Parathyroid adenoma (tissue), 2 donors: ENCODE measurements at regions not wholly inside any gene's neighbourhood (a gene's known extent, or its start where the extent isn't known, plus 50 kb on each side); places are given as distances from the start of the nearest gene placed in this dataset.

Experiments
- H2AFZ ChIP-seq: fragments of 300-600 bp; sonication (generic); one replicate; pipeline ENCODE4 v1.7.0; 2017; ENCODE audit warnings: antibody characterized with exemption, mild to moderate bottlenecking
- H3K27ac ChIP-seq: fragments of 300-600 bp; sonication (generic); one replicate; pipeline ENCODE4 v1.7.0; 2017
- H3K27me3 ChIP-seq: fragments of 300-600 bp; sonication (generic); one replicate; pipeline ENCODE4 v1.7.0; 2017; ENCODE audit warnings: low read length; ENCODE audit not compliant: control insufficient read depth, insufficient read depth
- H3K36me3 ChIP-seq: fragments of 300-600 bp; sonication (generic); one replicate; pipeline ENCODE4 v1.7.0; 2017; ENCODE audit warnings: low read length; ENCODE audit not compliant: control insufficient read depth, insufficient read depth
- H3K4me1 ChIP-seq: fragments of 300-600 bp; sonication (generic); one replicate; pipeline ENCODE4 v1.7.0; 2017; ENCODE audit warnings: control low read depth
- H3K4me2 ChIP-seq: fragments of 300-600 bp; sonication (generic); one replicate; pipeline ENCODE4 v1.7.0; 2017; ENCODE audit warnings: low read length
- H3K4me3 ChIP-seq: fragments of 300-600 bp; sonication (generic); one replicate; pipeline ENCODE4 v1.7.0; 2017; ENCODE audit warnings: low read depth, low read length
- H3K79me2 ChIP-seq: fragments of 300-600 bp; sonication (generic); one replicate; pipeline ENCODE4 v1.7.0; 2017; ENCODE audit warnings: control low read depth
- H3K9ac ChIP-seq: fragments of 300-600 bp; sonication (generic); one replicate; pipeline ENCODE4 v1.7.0; 2017; ENCODE audit warnings: mild to moderate bottlenecking
- H3K9me3 ChIP-seq: fragments of 300-600 bp; sonication (generic); one replicate; pipeline ENCODE4 v1.7.0; 2017; ENCODE audit warnings: low read length; ENCODE audit not compliant: control insufficient read depth
- CTCF ChIP-seq: fragments of 300-600 bp; sonication (generic); IDR thresholded peaks from one replicate; pipeline ENCODE4 v1.7.0; 2017; ENCODE audit warnings: antibody characterized with exemption, mild to moderate bottlenecking
- donor health status: primary hyperparathyroidism.

DNA sequence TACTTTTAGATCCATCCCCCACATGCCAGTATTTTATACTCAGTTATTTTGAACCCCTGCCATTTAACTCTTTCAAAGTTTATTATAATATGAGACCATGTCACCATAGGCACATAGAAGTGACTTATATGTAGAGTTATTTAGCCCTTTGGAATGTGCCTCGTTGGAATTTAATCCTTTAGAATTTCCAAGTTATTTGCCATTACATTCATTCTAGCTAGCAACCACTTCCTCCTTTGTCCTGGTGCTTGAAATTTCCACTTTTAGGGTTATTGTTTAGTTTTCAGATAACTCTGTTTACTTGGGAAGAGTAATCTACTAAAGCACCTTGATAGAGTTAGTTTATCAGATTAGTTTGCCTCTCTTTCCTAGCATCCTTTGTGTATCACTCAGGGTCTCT lies 82.8 kb upstream of the TLE1 start:
- H3K4me2 ChIP-seq, result no peak overlapping the region
- no peak overlapping the region for H3K4me3 ChIP-seq
- H3K9ac ChIP-seq, result no peak overlapping the region
- no peak for TF ChIP-seq CTCF
- H3K4me1 ChIP-seq, result no peaks in the 10 kb centered on the region
- H2AFZ ChIP-seq, result no peak overlapping the region
- no peak overlapping the region for H3K27ac ChIP-seq
- H3K27me3 ChIP-seq, result no peaks in the 10 kb centered on the region
- H3K9me3 ChIP-seq, result no peaks in the 10 kb centered on the region
- no peaks in the 10 kb centered on the region for H3K79me2 ChIP-seq
- H3K36me3 ChIP-seq, result no peaks in the 10 kb centered on the region

- Histone ChIP-seq H3K27me3 (no peaks in the 10 kb centered on the region), H3K79me2 (no peaks in the 10 kb centered on the region), H3K4me2 (no peak overlapping the region), H3K36me3 (no peaks in the 10 kb centered on the region), H3K4me3 (no peak overlapping the region), H3K27ac (no peak overlapping the region), H2AFZ (no peak overlapping the region), H3K9ac (no peak overlapping the region), H3K9me3 (no peaks in the 10 kb centered on the region), H3K4me1 (no peaks in the 10 kb centered on the region)
- TF ChIP-seq CTCF, result no peak
These were observed 87.0 kb upstream of the TLE1 start for GRCh38 chr9:81776390-81776789.

GRCh38 chr9:81776834-81777233 lies 87.5 kb upstream of the TLE1 start:
- no peak overlapping the region for H3K9ac ChIP-seq
- no peak overlapping the region for H2AFZ ChIP-seq
- no peak for TF ChIP-seq CTCF
- no peaks in the 10 kb centered on the region for H3K4me1 ChIP-seq
- H3K9me3 ChIP-seq, result no peaks in the 10 kb centered on the region
- H3K4me3 ChIP-seq, result no peak overlapping the region
- no peaks in the 10 kb centered on the region for H3K36me3 ChIP-seq
- no peaks in the 10 kb centered on the region for H3K27me3 ChIP-seq
- no peak overlapping the region for H3K4me2 ChIP-seq
- no peaks in the 10 kb centered on the region for H3K79me2 ChIP-seq
- no peak overlapping the region for H3K27ac ChIP-seq

GRCh38 chr9:81777482-81777881 lies 88.1 kb upstream of the TLE1 start:
- H3K9me3 ChIP-seq, result no peaks in the 10 kb centered on the region
- H3K4me2 ChIP-seq, result no peak overlapping the region
- no peaks in the 10 kb centered on the region for H3K27me3 ChIP-seq
- H2AFZ ChIP-seq, result no peak overlapping the region
- H3K79me2 ChIP-seq, result no peaks in the 10 kb centered on the region
- H3K9ac ChIP-seq, result no peak overlapping the region
- TF ChIP-seq CTCF, result no peak
- no peak overlapping the region for H3K4me3 ChIP-seq
- H3K27ac ChIP-seq, result no peak overlapping the region
- H3K36me3 ChIP-seq, result no peaks in the 10 kb centered on the region
- no peaks in the 10 kb centered on the region for H3K4me1 ChIP-seq

DNA sequence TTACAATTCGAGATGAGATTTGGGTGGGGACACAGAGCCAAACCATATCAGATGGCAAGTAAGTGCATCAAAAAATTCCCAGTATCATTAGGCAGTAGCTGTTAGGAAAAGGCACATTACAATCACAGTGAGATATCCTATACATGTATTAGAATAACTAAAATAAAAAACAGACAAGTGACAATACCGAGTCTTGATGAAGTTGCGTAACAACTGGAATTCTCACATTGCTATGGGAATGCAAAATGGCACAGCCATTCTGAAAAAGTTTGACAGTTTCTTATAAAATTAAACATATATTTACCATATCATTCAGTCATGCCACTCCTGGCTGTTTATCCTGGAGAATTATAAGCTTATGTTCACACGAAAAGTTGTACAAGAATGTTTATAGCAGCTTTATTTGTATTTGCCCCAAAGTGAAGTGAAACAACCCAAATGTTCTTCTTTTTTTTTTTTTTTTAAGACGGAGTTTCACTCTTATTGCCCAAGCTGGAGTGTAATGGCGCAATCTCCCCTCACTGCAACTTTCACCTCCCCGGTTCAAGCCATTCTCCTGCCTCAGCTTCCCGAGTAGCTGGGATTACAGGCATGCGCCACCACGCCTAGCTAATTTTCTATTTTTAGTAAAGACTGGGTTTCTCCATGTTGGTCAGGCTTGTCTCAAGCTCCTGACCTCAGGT lies 93.1 kb upstream of the TLE1 start:
- no peaks in the 10 kb centered on the region for H3K79me2 ChIP-seq
- H3K36me3 ChIP-seq, result no peaks in the 10 kb centered on the region
- H3K4me3 ChIP-seq, result no peak overlapping the region
- no peak overlapping the region for H3K9ac ChIP-seq
- H3K9me3 ChIP-seq, result no peaks in the 10 kb centered on the region
- no peak for TF ChIP-seq CTCF
- no peaks in the 10 kb centered on the region for H3K27me3 ChIP-seq
- no peaks in the 10 kb centered on the region for H3K4me1 ChIP-seq
- no peak overlapping the region for H3K27ac ChIP-seq
- H2AFZ ChIP-seq, result no peak overlapping the region
- no peak overlapping the region for H3K4me2 ChIP-seq
